UCSD-AML1 (cell line): ENCODE measurements at regions not wholly inside any gene's neighbourhood (a gene's known extent, or its start where the extent isn't known, plus 50 kb on each side); places are given as distances from the start of the nearest gene placed in this dataset.

Experiments
- DNase-seq: peaks from one replicate; lab custom pipeline; 2025; ENCODE audit not compliant: unreplicated experiment; lab: John Stamatoyannopoulos, UW

GRCh38 chr14:98288825-98289224, 983.2 kb downstream of the BCL11B start:
- DNase-seq: no peak

- no peak for DNase-seq
Observed at GRCh38 chr14:98290596-98290995, 981.4 kb downstream of the BCL11B start.

- DNase-seq: no peak
Observed at GRCh38 chr14:98292191-98292590, 979.8 kb downstream of the BCL11B start.

GRCh38 chr14:98293576-98293975, 978.4 kb downstream of the BCL11B start:
- DNase-seq: no peak

GRCh38 chr14:98296895-98297294, 975.1 kb downstream of the BCL11B start:
- no peak for DNase-seq

- no peak for DNase-seq
Observed at GRCh38 chr14:98297567-98297966, 974.4 kb downstream of the BCL11B start.

GRCh38 chr14:98298481-98299244, 973.3 kb downstream of the BCL11B start:
- no peak for DNase-seq

GRCh38 chr14:98301681-98302080, 970.3 kb downstream of the BCL11B start:
- no peak for DNase-seq

- DNase-seq: no peak
Observed at GRCh38 chr14:98304574-98304973, 967.4 kb downstream of the BCL11B start.

GRCh38 chr14:98309591-98309990, 962.4 kb downstream of the BCL11B start:
- DNase-seq: no peak

- no peak for DNase-seq
Observed at GRCh38 chr14:98312006-98312405, 960.0 kb downstream of the BCL11B start.

- DNase-seq: no peak
Observed at GRCh38 chr14:98321841-98322240, 950.2 kb downstream of the BCL11B start.

- no peak for DNase-seq
Observed at GRCh38 chr14:98323836-98324235, 948.2 kb downstream of the BCL11B start.

- no peak for DNase-seq
Observed at GRCh38 chr14:98325761-98326160, 946.2 kb downstream of the BCL11B start.

- no peak for DNase-seq
Observed at GRCh38 chr14:98328496-98328895, 943.5 kb downstream of the BCL11B start.

- DNase-seq: no peak
Observed at GRCh38 chr14:98334186-98334585, 937.8 kb downstream of the BCL11B start.

GRCh38 chr14:98341211-98341610, 930.8 kb downstream of the BCL11B start:
- no peak for DNase-seq

GRCh38 chr14:98345161-98345560, 926.8 kb downstream of the BCL11B start:
- no peak for DNase-seq

- no peak for DNase-seq
Observed at GRCh38 chr14:98347686-98348085, 924.3 kb downstream of the BCL11B start.

GRCh38 chr14:98348505-98348904, 923.5 kb downstream of the BCL11B start:
- DNase-seq: no peak

- DNase-seq: no peak
Observed at GRCh38 chr14:98350213-98350612, 921.8 kb downstream of the BCL11B start.

- no peak for DNase-seq
Observed at GRCh38 chr14:98364961-98365360, 907.0 kb downstream of the BCL11B start.

- no peak for DNase-seq
Observed at GRCh38 chr14:98366429-98366828, 905.6 kb downstream of the BCL11B start.
